ENCODE measurements at regions not wholly inside any gene's neighbourhood (a gene's known extent, or its start where the extent isn't known, plus 50 kb on each side); places are given as distances from the start of the nearest gene placed in this dataset.

DNA sequence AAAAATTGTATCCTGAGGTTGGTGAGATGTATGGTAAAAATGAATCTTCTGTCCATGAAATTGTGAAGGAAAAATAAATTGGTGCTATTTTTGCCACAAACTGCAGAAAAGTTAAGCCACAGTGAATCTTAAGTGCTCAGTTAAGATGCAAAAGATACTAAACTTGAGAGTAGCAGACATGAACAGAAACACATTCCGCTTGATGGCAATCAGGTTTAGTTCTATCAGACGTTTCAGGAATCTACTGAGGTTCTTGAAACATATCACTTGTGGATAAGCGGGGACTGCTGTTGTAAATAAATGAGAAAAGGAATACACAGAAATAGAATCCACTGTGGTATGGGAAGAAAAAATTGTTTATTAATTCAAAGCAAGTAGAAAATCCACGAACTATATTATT, 311.2 kb upstream of the PRR16 start:
- H3K27ac Mint-ChIP-seq: no peak overlapping the region
- no peaks in the 10 kb centered on the region for H4K20me1 ChIP-seq (ENCODE audit: control insufficient read depth, insufficient read depth, low read length, poor library complexity, severe bottlenecking)
- no peaks in the 10 kb centered on the region for H3K9me3 ChIP-seq (ENCODE audit: control extremely low read depth in 1 of 3, control insufficient read depth in 2 of 3, insufficient read depth in 1 of 3, low read length in 2 of 3)
- POLR2A ChIA-PET: no interaction called here
- no peaks in the 10 kb centered on the region for H3K9me3 Mint-ChIP-seq (ENCODE audit: insufficient read depth)
- H3K27me3 Mint-ChIP-seq: no peaks in the 10 kb centered on the region
- no peaks in the 10 kb centered on the region for H3K4me1 ChIP-seq (ENCODE audit: control insufficient read depth in 2 of 2, insufficient read depth in 2 of 2, low read length in 2 of 2)
- no peak overlapping the region for H3K4me3 Mint-ChIP-seq
- no peak for DNase-seq
- no peak overlapping the region for H3K4me2 ChIP-seq (replicated peaks; ENCODE audit: low read depth, low read length, poor library complexity, severe bottlenecking)
- no peaks in the 10 kb centered on the region for H3K27me3 ChIP-seq (replicated peaks in 1 of 4; ENCODE audit: control extremely low read depth in 1 of 4, control insufficient read depth in 3 of 4, insufficient read depth in 4 of 4, low read length in 3 of 4)
- intact Hi-C loops (cut with micrococcal nuclease): no loop called here
- H2AFZ ChIP-seq (ENCODE audit: insufficient read depth, low read depth, low read length, poor library complexity, severe bottlenecking): no peak overlapping the region
- H3K36me3 ChIP-seq (replicated peaks in 1 of 2; ENCODE audit: control extremely low read depth in 1 of 2, control insufficient read depth in 1 of 2, extremely low read depth in 1 of 2, insufficient read depth in 2 of 2, low read length in 1 of 2): no peaks in the 10 kb centered on the region
- no peak overlapping the region for H3K4me3 ChIP-seq (ENCODE audit: control extremely low read depth in 1 of 5, extremely low read depth in 1 of 5, insufficient read depth in 1 of 5, low read depth in 2 of 5, low read length in 4 of 5)
- no peak overlapping the region for H3K27ac ChIP-seq (ENCODE audit: low read length in 2 of 2)
- TF ChIP-seq, protein P1, sequence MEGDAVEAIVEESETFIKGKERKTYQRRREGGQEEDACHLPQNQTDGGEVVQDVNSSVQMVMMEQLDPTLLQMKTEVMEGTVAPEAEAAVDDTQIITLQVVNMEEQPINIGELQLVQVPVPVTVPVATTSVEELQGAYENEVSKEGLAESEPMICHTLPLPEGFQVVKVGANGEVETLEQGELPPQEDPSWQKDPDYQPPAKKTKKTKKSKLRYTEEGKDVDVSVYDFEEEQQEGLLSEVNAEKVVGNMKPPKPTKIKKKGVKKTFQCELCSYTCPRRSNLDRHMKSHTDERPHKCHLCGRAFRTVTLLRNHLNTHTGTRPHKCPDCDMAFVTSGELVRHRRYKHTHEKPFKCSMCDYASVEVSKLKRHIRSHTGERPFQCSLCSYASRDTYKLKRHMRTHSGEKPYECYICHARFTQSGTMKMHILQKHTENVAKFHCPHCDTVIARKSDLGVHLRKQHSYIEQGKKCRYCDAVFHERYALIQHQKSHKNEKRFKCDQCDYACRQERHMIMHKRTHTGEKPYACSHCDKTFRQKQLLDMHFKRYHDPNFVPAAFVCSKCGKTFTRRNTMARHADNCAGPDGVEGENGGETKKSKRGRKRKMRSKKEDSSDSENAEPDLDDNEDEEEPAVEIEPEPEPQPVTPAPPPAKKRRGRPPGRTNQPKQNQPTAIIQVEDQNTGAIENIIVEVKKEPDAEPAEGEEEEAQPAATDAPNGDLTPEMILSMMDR (IDR thresholded peaks at IDR 0.05): no peak
- no peak for TF ChIP-seq EZH2 (IDR thresholded peaks at IDR 0.05; ENCODE audit: borderline replicate concordance, insufficient read depth, low read depth, low read length, poor library complexity, severe bottlenecking)
- no peak for ATAC-seq (ENCODE audit: low read depth)
- CTCF ChIA-PET: no interaction called here
- no peaks in the 10 kb centered on the region for H3K4me1 Mint-ChIP-seq
- 90% methylated on average over 2 of the region's 4 CpGs for WGBS (ENCODE audit: insufficient coverage)
- no peaks in the 10 kb centered on the region for H3K79me2 ChIP-seq (ENCODE audit: control insufficient read depth, insufficient read depth, low read length)
- H3K9ac ChIP-seq (ENCODE audit: low read length): no peak overlapping the region

DNA sequence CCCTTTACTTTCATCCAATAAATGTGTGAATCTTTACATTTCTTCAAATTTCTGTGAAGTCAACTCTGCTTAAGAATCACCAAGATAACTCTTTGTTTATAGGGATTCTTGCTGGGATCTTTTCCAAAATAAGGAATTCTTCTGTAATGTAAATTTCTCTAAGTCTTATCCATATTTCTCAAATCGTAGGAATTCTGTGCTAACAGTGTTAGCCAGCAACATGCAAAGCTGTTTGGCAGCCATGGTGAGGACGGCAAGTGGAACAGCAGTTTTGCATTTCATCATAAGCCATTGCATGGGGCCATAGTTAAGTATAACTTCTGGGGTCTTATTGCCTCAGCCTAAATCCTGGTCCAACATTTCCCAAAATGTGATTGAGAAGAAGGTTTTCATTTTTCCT, 310.5 kb upstream of the PRR16 start:
- no peak for TF ChIP-seq EZH2 (IDR thresholded peaks at IDR 0.05; ENCODE audit: borderline replicate concordance, insufficient read depth, low read depth, low read length, poor library complexity, severe bottlenecking)
- TF ChIP-seq, protein P1 (IDR thresholded peaks at IDR 0.05): no peak
- Mint-ChIP-seq H3K4me3 (no peak overlapping the region), H3K27me3 (no peaks in the 10 kb centered on the region), H3K4me1 (no peaks in the 10 kb centered on the region), H3K9me3 (ENCODE audit: insufficient read depth) (no peaks in the 10 kb centered on the region), H3K27ac (no peak overlapping the region)
- Histone ChIP-seq H3K9me3 (ENCODE audit: control extremely low read depth in 1 of 3, control insufficient read depth in 2 of 3, insufficient read depth in 1 of 3, low read length in 2 of 3) (no peaks in the 10 kb centered on the region), H3K27me3 (replicated peaks in 1 of 4; ENCODE audit: control extremely low read depth in 1 of 4, control insufficient read depth in 3 of 4, insufficient read depth in 4 of 4, low read length in 3 of 4) (no peaks in the 10 kb centered on the region), H4K20me1 (ENCODE audit: control insufficient read depth, insufficient read depth, low read length, poor library complexity, severe bottlenecking) (no peaks in the 10 kb centered on the region), H3K79me2 (ENCODE audit: control insufficient read depth, insufficient read depth, low read length) (no peaks in the 10 kb centered on the region), H3K4me3 (ENCODE audit: control extremely low read depth in 1 of 5, extremely low read depth in 1 of 5, insufficient read depth in 1 of 5, low read depth in 2 of 5, low read length in 4 of 5) (no peak overlapping the region), H3K9ac (ENCODE audit: low read length) (no peak overlapping the region), H3K4me2 (replicated peaks; ENCODE audit: low read depth, low read length, poor library complexity, severe bottlenecking) (no peak overlapping the region), H3K36me3 (replicated peaks in 1 of 2; ENCODE audit: control extremely low read depth in 1 of 2, control insufficient read depth in 1 of 2, extremely low read depth in 1 of 2, insufficient read depth in 2 of 2, low read length in 1 of 2) (no peaks in the 10 kb centered on the region), H2AFZ (ENCODE audit: insufficient read depth, low read depth, low read length, poor library complexity, severe bottlenecking) (no peak overlapping the region), H3K27ac (ENCODE audit: low read length in 2 of 2) (no peak overlapping the region), H3K4me1 (ENCODE audit: control insufficient read depth in 2 of 2, insufficient read depth in 2 of 2, low read length in 2 of 2) (no peaks in the 10 kb centered on the region)
- POLR2A ChIA-PET: no interaction called here
- intact Hi-C loops (cut with micrococcal nuclease): no loop called here
- CTCF ChIA-PET: no interaction called here
- ATAC-seq (ENCODE audit: low read depth): no peak
- DNase-seq: no peak
- WGBS (ENCODE audit: insufficient coverage): no CpG with 5 or more reads among the region's 2 CpGs

Data from B cell (primary cell).